MG63 (cell line): ENCODE measurements at regions not wholly inside any gene's neighbourhood (a gene's known extent, or its start where the extent isn't known, plus 50 kb on each side); places are given as distances from the start of the nearest gene placed in this dataset.

Source experiments
- DNase-seq: peaks from one replicate; pipeline ENCODE4 v3.0.0-alpha.2; 2020
- H3K27me3 ChIP-seq: fragments of 250-450 bp; sonication (Bioruptor Pico); 2 replicates; pipeline ENCODE4 v1.5.1; 2020; ENCODE audit warnings: mild to moderate bottlenecking, moderate library complexity
- H3K36me3 ChIP-seq: fragments of 250-450 bp; sonication (Bioruptor Pico); 2 replicates; pipeline ENCODE4 v1.5.1; 2020; ENCODE audit warnings: mild to moderate bottlenecking, moderate library complexity
- H3K4me3 ChIP-seq: fragments of 250-450 bp; sonication (Bioruptor Pico); 2 replicates; pipeline ENCODE4 v1.5.1; 2020; ENCODE audit warnings: mild to moderate bottlenecking, moderate library complexity
- H3K9me3 ChIP-seq: fragments of 250-450 bp; sonication (Bioruptor Pico); 2 replicates; pipeline ENCODE4 v1.5.1; 2020; ENCODE audit warnings: mild to moderate bottlenecking, moderate library complexity

GRCh38 chr5:167684251-167684650 is 607.2 kb upstream of the WWC1 start:
- no peak for DNase-seq
- H3K9me3 ChIP-seq = peaks cover 5% of the 10 kb centered on the region; the same call in 1 of the 2 replicates
- no peaks in the 10 kb centered on the region for H3K36me3 ChIP-seq
- no peaks in the 10 kb centered on the region for H3K27me3 ChIP-seq
- H3K4me3 ChIP-seq = no peak overlapping the region

GRCh38 chr5:167688341-167689130 is 602.9 kb upstream of the WWC1 start:
- H3K9me3 ChIP-seq = no peaks in the 10 kb centered on the region; the same call in 1 of the 2 replicates
- peak; percentile 54 for DNase-seq
- H3K4me3 ChIP-seq = no peak overlapping the region
- H3K27me3 ChIP-seq = no peaks in the 10 kb centered on the region
- H3K36me3 ChIP-seq = no peaks in the 10 kb centered on the region

- Histone ChIP-seq H3K36me3 (no peaks in the 10 kb centered on the region), H3K27me3 (no peaks in the 10 kb centered on the region), H3K9me3 (no peaks in the 10 kb centered on the region; the same call in 1 of the 2 replicates), H3K4me3 (no peak overlapping the region)
- DNase-seq = no peak
Observed at GRCh38 chr5:167694325-167695147, 596.9 kb upstream of the WWC1 start.

- no peaks in the 10 kb centered on the region for H3K27me3 ChIP-seq
- H3K4me3 ChIP-seq = no peak overlapping the region
- H3K9me3 ChIP-seq = no peaks in the 10 kb centered on the region; the same call in 1 of the 2 replicates
- peaks cover 3% of the 10 kb centered on the region; the same call in 1 of the 2 replicates for H3K36me3 ChIP-seq
- DNase-seq = no peak
Observed at GRCh38 chr5:167696558-167697314, 594.7 kb upstream of the WWC1 start.

- no peaks in the 10 kb centered on the region; the same call in 1 of the 2 replicates for H3K9me3 ChIP-seq
- DNase-seq = peak; percentile 92
- no peak overlapping the region for H3K4me3 ChIP-seq
- H3K36me3 ChIP-seq = peaks cover 3% of the 10 kb centered on the region; the same call in 1 of the 2 replicates
- no peaks in the 10 kb centered on the region for H3K27me3 ChIP-seq
Observed at GRCh38 chr5:167699432-167699831, 592.0 kb upstream of the WWC1 start.

GRCh38 chr5:167701051-167701450 is 590.4 kb upstream of the WWC1 start:
- no peaks in the 10 kb centered on the region for H3K27me3 ChIP-seq
- no peak for DNase-seq
- no peak overlapping the region for H3K4me3 ChIP-seq
- H3K9me3 ChIP-seq = no peaks in the 10 kb centered on the region
- H3K36me3 ChIP-seq = peaks cover 3% of the 10 kb centered on the region; the same call in 1 of the 2 replicates

- peaks cover 3% of the 10 kb centered on the region; the same call in 1 of the 2 replicates for H3K36me3 ChIP-seq
- H3K4me3 ChIP-seq = no peak overlapping the region
- H3K9me3 ChIP-seq = no peaks in the 10 kb centered on the region
- no peaks in the 10 kb centered on the region for H3K27me3 ChIP-seq
- no peak for DNase-seq
Observed at GRCh38 chr5:167702014-167702413, 589.4 kb upstream of the WWC1 start.

- no peaks in the 10 kb centered on the region for H3K27me3 ChIP-seq
- H3K4me3 ChIP-seq = no peak overlapping the region
- H3K9me3 ChIP-seq = no peaks in the 10 kb centered on the region
- H3K36me3 ChIP-seq = no peaks in the 10 kb centered on the region
- no peak for DNase-seq
Observed at GRCh38 chr5:167708449-167708848, 583.0 kb upstream of the WWC1 start.

GRCh38 chr5:167709625-167710024 is 581.8 kb upstream of the WWC1 start:
- H3K9me3 ChIP-seq = no peaks in the 10 kb centered on the region
- H3K27me3 ChIP-seq = no peaks in the 10 kb centered on the region
- DNase-seq = no peak
- H3K36me3 ChIP-seq = no peaks in the 10 kb centered on the region
- no peak overlapping the region for H3K4me3 ChIP-seq

- Histone ChIP-seq H3K9me3 (no peaks in the 10 kb centered on the region), H3K36me3 (no peaks in the 10 kb centered on the region), H3K27me3 (no peaks in the 10 kb centered on the region), H3K4me3 (no peak overlapping the region)
- no peak for DNase-seq
Observed at GRCh38 chr5:167710444-167711073, 580.9 kb upstream of the WWC1 start.

GRCh38 chr5:167712986-167713585 is 578.4 kb upstream of the WWC1 start:
- H3K27me3 ChIP-seq = no peaks in the 10 kb centered on the region
- H3K36me3 ChIP-seq = no peaks in the 10 kb centered on the region
- no peaks in the 10 kb centered on the region for H3K9me3 ChIP-seq
- DNase-seq = peak; percentile 79
- H3K4me3 ChIP-seq = no peak overlapping the region

GRCh38 chr5:167713896-167714295 is 577.5 kb upstream of the WWC1 start:
- H3K9me3 ChIP-seq = no peaks in the 10 kb centered on the region
- H3K27me3 ChIP-seq = no peaks in the 10 kb centered on the region
- no peak for DNase-seq
- no peaks in the 10 kb centered on the region for H3K36me3 ChIP-seq
- no peak overlapping the region for H3K4me3 ChIP-seq

GRCh38 chr5:167716126-167716775 is 575.2 kb upstream of the WWC1 start:
- no peaks in the 10 kb centered on the region for H3K27me3 ChIP-seq
- no peak overlapping the region for H3K4me3 ChIP-seq
- no peaks in the 10 kb centered on the region for H3K36me3 ChIP-seq
- no peaks in the 10 kb centered on the region for H3K9me3 ChIP-seq
- DNase-seq = no peak

GRCh38 chr5:167720259-167720658 is 571.2 kb upstream of the WWC1 start:
- no peaks in the 10 kb centered on the region for H3K36me3 ChIP-seq
- H3K4me3 ChIP-seq = no peak overlapping the region
- DNase-seq = no peak
- no peaks in the 10 kb centered on the region for H3K27me3 ChIP-seq
- H3K9me3 ChIP-seq = no peaks in the 10 kb centered on the region

- Histone ChIP-seq H3K4me3 (no peak overlapping the region), H3K27me3 (no peaks in the 10 kb centered on the region), H3K36me3 (no peaks in the 10 kb centered on the region), H3K9me3 (no peaks in the 10 kb centered on the region)
- DNase-seq = peak; percentile 68
Observed at GRCh38 chr5:167720676-167721260, 570.7 kb upstream of the WWC1 start.
